ENCODE measurements at regions not wholly inside any gene's neighbourhood (a gene's known extent, or its start where the extent isn't known, plus 50 kb on each side); places are given as distances from the start of the nearest gene placed in this dataset.
"Not testable (repeated sequence)": the region's sequence is repeated elsewhere in the genome, so short reads cannot be mapped to it uniquely, and the experiment has no call there.

- no peak overlapping the region for H3K4me3 ChIP-seq (ENCODE audit: low read depth, low read length)
These were observed 276.0 kb downstream of the COG6 start for GRCh38 chr13:39931505-39931904.

GRCh38 chr13:39932514-39932913 lies 277.1 kb downstream of the COG6 start:
- not testable (repeated sequence) for H3K4me3 ChIP-seq (ENCODE audit: low read depth, low read length)

- H3K4me3 ChIP-seq (ENCODE audit: low read depth, low read length), result no peak overlapping the region
These were observed 279.7 kb downstream of the COG6 start for GRCh38 chr13:39935155-39935554.

GRCh38 chr13:39938596-39938995 lies 283.1 kb downstream of the COG6 start:
- no peak overlapping the region for H3K4me3 ChIP-seq (ENCODE audit: low read depth, low read length)

- no peak overlapping the region for H3K4me3 ChIP-seq (ENCODE audit: low read depth, low read length)
These were observed 285.8 kb downstream of the COG6 start for GRCh38 chr13:39941236-39941635.

GRCh38 chr13:39941911-39942551 lies 286.6 kb downstream of the COG6 start:
- H3K4me3 ChIP-seq (ENCODE audit: low read depth, low read length), result no peak overlapping the region

- no peak overlapping the region for H3K4me3 ChIP-seq (ENCODE audit: low read depth, low read length)
These were observed 287.3 kb downstream of the COG6 start for GRCh38 chr13:39942552-39943273.

GRCh38 chr13:39943711-39944110 lies 288.2 kb downstream of the COG6 start:
- H3K4me3 ChIP-seq (ENCODE audit: low read depth, low read length), result no peak overlapping the region

GRCh38 chr13:39945226-39945625 lies 289.8 kb downstream of the COG6 start:
- no peak overlapping the region for H3K4me3 ChIP-seq (ENCODE audit: low read depth, low read length)

- H3K4me3 ChIP-seq (ENCODE audit: low read depth, low read length), result no peak overlapping the region
These were observed 291.3 kb downstream of the COG6 start for GRCh38 chr13:39946769-39947168.

- no peak overlapping the region for H3K4me3 ChIP-seq (ENCODE audit: low read depth, low read length)
These were observed 295.8 kb downstream of the COG6 start for GRCh38 chr13:39951301-39951700.

- no peak overlapping the region for H3K4me3 ChIP-seq (ENCODE audit: low read depth, low read length)
These were observed 297.1 kb downstream of the COG6 start for GRCh38 chr13:39952249-39953233.

GRCh38 chr13:39954476-39954875 lies 299.0 kb downstream of the COG6 start:
- H3K4me3 ChIP-seq (ENCODE audit: low read depth, low read length), result no peak overlapping the region

- no peak overlapping the region for H3K4me3 ChIP-seq (ENCODE audit: low read depth, low read length)
These were observed 300.1 kb downstream of the COG6 start for GRCh38 chr13:39955560-39955959.

- no peak overlapping the region for H3K4me3 ChIP-seq (ENCODE audit: low read depth, low read length)
These were observed 300.6 kb downstream of the COG6 start for GRCh38 chr13:39956036-39956435.

- no peak overlapping the region for H3K4me3 ChIP-seq (ENCODE audit: low read depth, low read length)
These were observed 302.6 kb downstream of the COG6 start for GRCh38 chr13:39957868-39958677.

- no peak overlapping the region for H3K4me3 ChIP-seq (ENCODE audit: low read depth, low read length)
These were observed 304.2 kb downstream of the COG6 start for GRCh38 chr13:39959497-39960144.

GRCh38 chr13:39960191-39960590 lies 304.7 kb downstream of the COG6 start:
- H3K4me3 ChIP-seq (ENCODE audit: low read depth, low read length), result no peak overlapping the region

- no peak overlapping the region for H3K4me3 ChIP-seq (ENCODE audit: low read depth, low read length)
These were observed 305.6 kb downstream of the COG6 start for GRCh38 chr13:39961036-39961435.

- H3K4me3 ChIP-seq (ENCODE audit: low read depth, low read length), result no peak overlapping the region
These were observed 308.1 kb downstream of the COG6 start for GRCh38 chr13:39963612-39964011.

Data from iPS-11a (cell line).